DOHH2 (cell line): ENCODE measurements at regions not wholly inside any gene's neighbourhood (a gene's known extent, or its start where the extent isn't known, plus 50 kb on each side); places are given as distances from the start of the nearest gene placed in this dataset.

Experiments used
- H3F3A ChIP-seq: fragments of 200-600 bp; sonication (generic), shearing (Covaris generic); 2 replicates; pipeline ENCODE4 v1.6.0; 2016; ENCODE audit warnings: antibody characterized with exemption, mild to moderate bottlenecking; ENCODE audit not compliant: control insufficient read depth, insufficient read depth
- H3K27ac ChIP-seq: fragments of 200-600 bp; sonication (generic); 2 replicates; pipeline ENCODE4 v1.5.1; 2014; ENCODE audit warnings: low read depth, mild to moderate bottlenecking, low read length, moderate library complexity
- H3K27me3 ChIP-seq: fragments of 200-600 bp; sonication (generic); 2 replicates; pipeline ENCODE4 v1.6.1; 2014; ENCODE audit warnings: mild to moderate bottlenecking, low read length, mixed read lengths; ENCODE audit not compliant: control insufficient read depth
- H3K36me3 ChIP-seq: fragments of 200-600 bp; sonication (generic); 2 replicates; pipeline ENCODE4 v1.6.1; 2014; ENCODE audit warnings: mild to moderate bottlenecking, low read length, moderate library complexity, mixed read lengths; ENCODE audit not compliant: control insufficient read depth
- H3K4me1 ChIP-seq: fragments of 200-600 bp; sonication (generic); 2 replicates; pipeline ENCODE4 v1.6.1; 2014; ENCODE audit warnings: mild to moderate bottlenecking, low read length, mixed read lengths; ENCODE audit not compliant: control insufficient read depth
- H3K4me2 ChIP-seq: fragments of 200-600 bp; sonication (generic); 2 replicates; pipeline ENCODE4 v1.6.0; 2014; ENCODE audit warnings: mild to moderate bottlenecking, low read length, moderate library complexity
- H3K4me3 ChIP-seq: fragments of 200-600 bp; sonication (generic); 2 replicates; pipeline ENCODE4 v1.5.1; 2014; ENCODE audit warnings: mild to moderate bottlenecking, low read length, mixed read lengths
- H3K79me2 ChIP-seq: fragments of 200-600 bp; sonication (generic); 2 replicates; pipeline ENCODE4 v1.6.1; 2014; ENCODE audit warnings: mild to moderate bottlenecking, low read length, mixed read lengths; ENCODE audit not compliant: control insufficient read depth
- H3K9me2 ChIP-seq: fragments of 200-600 bp; sonication (generic); replicated peaks from 2 replicates; pipeline ENCODE4 v1.6.1; 2014; ENCODE audit warnings: mild to moderate bottlenecking, low read length, mixed read lengths; ENCODE audit not compliant: control insufficient read depth
- H3K9me3 ChIP-seq: fragments of 200-600 bp; sonication (generic); 2 replicates; pipeline ENCODE4 v1.6.1; 2014; ENCODE audit warnings: antibody characterized with exemption, low read length, mixed read lengths; ENCODE audit not compliant: control insufficient read depth, insufficient read depth
- H4K20me1 ChIP-seq: fragments of 200-600 bp; sonication (generic); 2 replicates; pipeline ENCODE4 v1.6.0; 2014; ENCODE audit warnings: low read depth, mild to moderate bottlenecking, antibody characterized with exemption, low read length, moderate library complexity; ENCODE audit not compliant: control insufficient read depth, insufficient read depth
- EZH2phosphoT487 ChIP-seq: fragments of 200-600 bp; sonication (generic); IDR thresholded peaks from 2 replicates; pipeline ENCODE4 v1.6.1; 2017; ENCODE audit warnings: borderline replicate concordance, mild to moderate bottlenecking, antibody characterized with exemption, low read length, moderate library complexity, mixed read lengths
- TF ChIP-seq, protein P1 (sequence below): fragments of 200-600 bp; sonication (generic); IDR thresholded peaks from one replicate; pipeline ENCODE4 v1.5.1; 2014; ENCODE audit warnings: antibody characterized with exemption, mild to moderate bottlenecking, low read depth, low read length; ENCODE audit not compliant: poor library complexity, severe bottlenecking

DNA sequence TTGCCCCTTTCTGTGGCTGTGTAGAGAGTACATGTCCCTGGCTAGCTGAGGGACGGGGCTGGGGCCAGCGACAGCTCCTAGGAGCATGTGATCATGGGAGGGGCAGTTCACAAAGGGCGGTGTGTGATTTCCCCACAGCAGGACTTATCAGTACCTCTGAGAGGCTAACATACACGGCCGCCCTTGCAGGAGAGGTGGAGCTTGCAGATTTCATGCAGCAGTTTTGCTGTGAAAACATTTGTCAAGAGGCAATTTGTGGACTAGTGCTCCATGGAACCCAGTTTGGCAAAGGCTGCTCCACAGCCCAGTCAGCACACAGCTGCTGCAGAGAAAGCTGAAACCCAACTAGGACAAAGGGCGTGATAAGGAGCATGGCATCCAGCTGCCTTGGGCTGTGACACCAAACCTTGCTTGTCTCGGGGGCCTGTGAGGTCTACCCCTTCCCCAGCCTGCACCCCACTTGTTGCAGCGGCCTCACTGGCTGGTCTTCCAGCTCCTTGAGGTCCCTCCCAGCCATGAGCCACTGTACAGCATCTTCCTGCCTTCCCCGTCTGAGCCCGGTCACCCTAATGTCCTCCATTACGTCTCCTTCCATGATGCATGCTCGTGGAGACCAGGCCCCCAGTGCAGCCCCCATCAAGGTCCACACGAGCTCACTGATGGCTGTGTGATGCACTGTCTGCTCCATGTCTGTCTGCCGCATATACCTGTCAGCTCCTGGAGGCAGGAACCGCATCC is 121.4 kb upstream of the HDAC4 start:
- TF ChIP-seq, protein P1, sequence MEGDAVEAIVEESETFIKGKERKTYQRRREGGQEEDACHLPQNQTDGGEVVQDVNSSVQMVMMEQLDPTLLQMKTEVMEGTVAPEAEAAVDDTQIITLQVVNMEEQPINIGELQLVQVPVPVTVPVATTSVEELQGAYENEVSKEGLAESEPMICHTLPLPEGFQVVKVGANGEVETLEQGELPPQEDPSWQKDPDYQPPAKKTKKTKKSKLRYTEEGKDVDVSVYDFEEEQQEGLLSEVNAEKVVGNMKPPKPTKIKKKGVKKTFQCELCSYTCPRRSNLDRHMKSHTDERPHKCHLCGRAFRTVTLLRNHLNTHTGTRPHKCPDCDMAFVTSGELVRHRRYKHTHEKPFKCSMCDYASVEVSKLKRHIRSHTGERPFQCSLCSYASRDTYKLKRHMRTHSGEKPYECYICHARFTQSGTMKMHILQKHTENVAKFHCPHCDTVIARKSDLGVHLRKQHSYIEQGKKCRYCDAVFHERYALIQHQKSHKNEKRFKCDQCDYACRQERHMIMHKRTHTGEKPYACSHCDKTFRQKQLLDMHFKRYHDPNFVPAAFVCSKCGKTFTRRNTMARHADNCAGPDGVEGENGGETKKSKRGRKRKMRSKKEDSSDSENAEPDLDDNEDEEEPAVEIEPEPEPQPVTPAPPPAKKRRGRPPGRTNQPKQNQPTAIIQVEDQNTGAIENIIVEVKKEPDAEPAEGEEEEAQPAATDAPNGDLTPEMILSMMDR, result no peak
- TF ChIP-seq EZH2phosphoT487, result no peak

DNA sequence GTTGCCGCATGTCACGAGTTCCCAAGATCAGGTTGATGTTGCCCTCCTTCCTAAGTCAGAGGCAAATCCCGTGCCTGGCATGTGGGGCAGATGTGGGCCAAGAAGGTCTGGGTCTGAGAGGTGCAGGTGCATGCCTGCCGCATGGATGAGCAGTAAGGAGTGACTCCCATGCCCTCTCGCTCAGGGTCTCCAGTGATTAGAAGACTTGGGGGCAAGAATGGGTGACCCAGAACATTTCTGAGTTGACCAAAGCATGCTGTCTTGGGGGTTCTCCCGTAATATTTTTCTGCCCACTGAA is 120.6 kb upstream of the HDAC4 start:
- Histone ChIP-seq H3K9me2 (no peaks in the 10 kb centered on the region), H3K27me3 (no peaks in the 10 kb centered on the region), H3K36me3 (no peaks in the 10 kb centered on the region), H3F3A (no peaks in the 10 kb centered on the region), H3K4me3 (no peak overlapping the region), H4K20me1 (no peaks in the 10 kb centered on the region), H3K9me3 (no peaks in the 10 kb centered on the region), H3K4me1 (no peaks in the 10 kb centered on the region), H3K27ac (no peak overlapping the region), H3K79me2 (no peaks in the 10 kb centered on the region), H3K4me2 (no peak overlapping the region)
- no peak for TF ChIP-seq EZH2phosphoT487
- TF ChIP-seq, protein P1, result no peak

More for the DNA sequence above, 121.4 kb upstream of the HDAC4 start:
- Histone ChIP-seq H3K9me2 (no peaks in the 10 kb centered on the region), H3K4me3 (no peak overlapping the region), H3K79me2 (no peaks in the 10 kb centered on the region), H3K4me2 (no peak overlapping the region), H4K20me1 (no peaks in the 10 kb centered on the region), H3K4me1 (no peaks in the 10 kb centered on the region), H3F3A (no peaks in the 10 kb centered on the region), H3K9me3 (no peaks in the 10 kb centered on the region), H3K27ac (no peak overlapping the region), H3K36me3 (no peaks in the 10 kb centered on the region), H3K27me3 (no peaks in the 10 kb centered on the region)

DNA sequence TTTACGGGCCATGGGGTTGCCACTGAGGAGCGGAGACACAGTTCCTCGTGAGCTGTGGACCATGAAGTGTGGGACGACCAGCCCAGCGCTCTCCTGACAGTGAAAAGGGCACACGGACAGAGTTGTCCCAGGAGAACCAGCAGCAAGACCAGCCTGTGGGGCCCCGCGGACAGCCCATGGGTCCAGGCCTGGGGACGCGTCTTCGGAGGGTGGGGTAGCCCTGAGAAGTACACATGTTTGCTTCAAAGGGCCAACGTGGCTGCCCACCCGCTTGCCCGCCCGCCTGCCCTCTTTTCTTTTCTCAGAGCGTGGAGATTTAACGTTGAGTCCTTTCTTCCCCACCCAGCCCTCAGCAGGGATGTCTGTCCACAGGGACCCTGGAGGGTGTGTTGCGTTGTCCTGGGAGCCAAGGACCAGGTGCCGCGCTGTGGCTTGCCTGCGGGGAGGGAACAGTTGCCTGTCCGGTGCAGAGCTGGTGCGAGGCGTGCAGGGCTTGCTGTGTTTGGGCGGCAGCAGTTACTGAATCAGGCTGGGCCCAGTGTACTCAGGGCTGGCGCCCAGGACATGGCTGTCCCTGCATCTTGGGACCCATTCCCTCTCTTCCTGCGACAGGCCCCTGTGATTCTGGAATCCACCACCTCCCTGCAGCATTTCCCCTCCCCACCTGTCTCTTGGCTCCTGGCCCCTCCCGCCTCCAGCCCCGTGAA is 120.1 kb upstream of the HDAC4 start:
- H3K36me3 ChIP-seq, result no peaks in the 10 kb centered on the region
- no peak overlapping the region for H3K27ac ChIP-seq
- H3K79me2 ChIP-seq, result no peaks in the 10 kb centered on the region
- H3K9me3 ChIP-seq, result no peaks in the 10 kb centered on the region
- H4K20me1 ChIP-seq, result no peaks in the 10 kb centered on the region
- TF ChIP-seq, protein P1, result no peak
- TF ChIP-seq EZH2phosphoT487, result no peak
- no peaks in the 10 kb centered on the region for H3K9me2 ChIP-seq
- H3K4me1 ChIP-seq, result no peaks in the 10 kb centered on the region
- H3F3A ChIP-seq, result no peaks in the 10 kb centered on the region
- H3K4me2 ChIP-seq, result no peak overlapping the region
- no peaks in the 10 kb centered on the region for H3K27me3 ChIP-seq
- no peak overlapping the region for H3K4me3 ChIP-seq
